OCI-LY7 (cell line): ENCODE measurements at regions not wholly inside any gene's neighbourhood (a gene's known extent, or its start where the extent isn't known, plus 50 kb on each side); places are given as distances from the start of the nearest gene placed in this dataset.
"Not testable (repeated sequence)": the region's sequence is repeated elsewhere in the genome, so short reads cannot be mapped to it uniquely, and the experiment has no call there.

Source experiments
- EZH2phosphoT487 ChIP-seq: fragments of 200-600 bp; sonication (generic); IDR thresholded peaks from 2 replicates; pipeline ENCODE4 v1.6.1; 2018; ENCODE audit warnings: low read depth, borderline replicate concordance, mild to moderate bottlenecking, mixed run types, antibody characterized with exemption, low read length, moderate library complexity, mixed read lengths
- TF ChIP-seq, protein P1 (sequence below): fragments of 200-600 bp; sonication (generic); conservative IDR thresholded peaks from 2 replicates; pipeline ENCODE4 v1.5.1; 2014; ENCODE audit warnings: mild to moderate bottlenecking, antibody characterized with exemption, low read length, moderate library complexity, mixed read lengths

DNA sequence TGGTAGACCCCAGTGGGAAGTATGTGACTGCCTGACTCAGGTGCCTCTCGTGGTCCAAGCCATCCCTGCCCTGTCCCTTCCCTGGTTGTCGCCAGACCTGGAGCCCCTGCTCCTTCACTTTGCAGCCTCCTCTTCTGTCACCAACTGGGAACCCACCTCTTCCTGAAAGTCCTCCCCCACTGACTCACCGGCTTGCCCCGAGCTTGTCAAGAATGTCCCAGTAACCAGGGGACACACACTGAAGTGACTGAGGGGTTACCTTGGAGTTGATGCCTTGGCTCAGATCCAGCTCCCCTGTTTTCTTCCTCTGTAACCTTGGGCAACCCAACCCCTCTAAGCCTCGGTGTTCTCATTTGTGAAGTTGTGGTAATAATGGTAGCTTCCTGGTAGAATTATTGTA lies 155.4 kb downstream of the OR4F15 start:
- TF ChIP-seq, protein P1, sequence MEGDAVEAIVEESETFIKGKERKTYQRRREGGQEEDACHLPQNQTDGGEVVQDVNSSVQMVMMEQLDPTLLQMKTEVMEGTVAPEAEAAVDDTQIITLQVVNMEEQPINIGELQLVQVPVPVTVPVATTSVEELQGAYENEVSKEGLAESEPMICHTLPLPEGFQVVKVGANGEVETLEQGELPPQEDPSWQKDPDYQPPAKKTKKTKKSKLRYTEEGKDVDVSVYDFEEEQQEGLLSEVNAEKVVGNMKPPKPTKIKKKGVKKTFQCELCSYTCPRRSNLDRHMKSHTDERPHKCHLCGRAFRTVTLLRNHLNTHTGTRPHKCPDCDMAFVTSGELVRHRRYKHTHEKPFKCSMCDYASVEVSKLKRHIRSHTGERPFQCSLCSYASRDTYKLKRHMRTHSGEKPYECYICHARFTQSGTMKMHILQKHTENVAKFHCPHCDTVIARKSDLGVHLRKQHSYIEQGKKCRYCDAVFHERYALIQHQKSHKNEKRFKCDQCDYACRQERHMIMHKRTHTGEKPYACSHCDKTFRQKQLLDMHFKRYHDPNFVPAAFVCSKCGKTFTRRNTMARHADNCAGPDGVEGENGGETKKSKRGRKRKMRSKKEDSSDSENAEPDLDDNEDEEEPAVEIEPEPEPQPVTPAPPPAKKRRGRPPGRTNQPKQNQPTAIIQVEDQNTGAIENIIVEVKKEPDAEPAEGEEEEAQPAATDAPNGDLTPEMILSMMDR: not testable (repeated sequence)
- TF ChIP-seq EZH2phosphoT487: not testable (repeated sequence)
